Upper lobe of right lung (tissue), 1 donor: ENCODE measurements at regions not wholly inside any gene's neighbourhood (a gene's known extent, or its start where the extent isn't known, plus 50 kb on each side); places are given as distances from the start of the nearest gene placed in this dataset.

ENCODE experiments used
- ATAC-seq: fragments of 200-7000 bp; cut with Tn5 transposase; one replicate; pipeline ENCODE4 v1.9.1; 2020; ENCODE audit warnings: mild to moderate bottlenecking, moderate library complexity
- DNase-seq: peaks from one replicate; pipeline ENCODE4 v3.0.0-alpha.2; 2020
- H3K27ac ChIP-seq: fragments of 200-600 bp; one replicate; pipeline ENCODE4 v1.8.0; 2022
- H3K27me3 ChIP-seq: fragments of 200-600 bp; one replicate; pipeline ENCODE4 v1.8.0; 2022; ENCODE audit warnings: mild to moderate bottlenecking
- H3K36me3 ChIP-seq: fragments of 200-600 bp; one replicate; pipeline ENCODE4 v1.8.0; 2022
- H3K4me1 ChIP-seq: fragments of 200-600 bp; one replicate; pipeline ENCODE4 v1.8.0; 2022
- H3K4me3 ChIP-seq: fragments of 200-600 bp; one replicate; pipeline ENCODE4 v1.8.0; 2022; ENCODE audit warnings: mild to moderate bottlenecking
- H3K9me3 ChIP-seq: fragments of 200-600 bp; one replicate; pipeline ENCODE4 v1.8.0; 2022
- intact Hi-C: fragments of 100-400 bp; cut with DNase I; formaldehyde crosslinking; loops from one replicate; pipeline ENCODE4 v1.11.0; 2022
- TF ChIP-seq, protein P1 (sequence below): fragments of 200-600 bp; IDR thresholded peaks from one replicate; pipeline ENCODE4 v1.8.0; 2022; ENCODE audit warnings: antibody characterized with exemption
- donor health status: DM: no; HTN: yes; CAD: no; lungs with severe emphysema.

DNA sequence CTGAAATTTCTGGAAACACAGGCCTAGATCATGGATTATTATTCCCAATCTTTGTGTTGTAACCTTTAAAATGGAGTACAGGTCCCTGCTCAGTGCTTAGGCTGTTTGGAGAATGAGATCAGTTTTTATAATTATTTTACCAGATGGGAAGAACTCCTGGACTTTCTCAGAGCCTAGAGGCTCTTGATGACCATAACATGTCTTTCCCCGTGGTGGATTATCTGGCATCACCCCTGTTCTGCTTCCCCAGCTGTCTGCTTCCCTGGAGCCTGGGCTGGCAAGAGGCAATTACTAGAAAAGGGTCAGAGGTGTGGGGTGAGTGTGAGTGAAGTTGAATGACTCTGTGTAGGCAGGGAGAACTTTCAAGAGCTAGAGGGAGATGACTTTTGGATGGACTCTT is 143.0 kb downstream of the CARTPT start:
- Histone ChIP-seq H3K4me3 (no peak overlapping the region), H3K4me1 (no peaks in the 10 kb centered on the region), H3K36me3 (no peaks in the 10 kb centered on the region), H3K9me3 (no peaks in the 10 kb centered on the region), H3K27me3 (no peaks in the 10 kb centered on the region), H3K27ac (no peak overlapping the region)
- DNase-seq (no peak), ATAC-seq (no peak)
- intact Hi-C loops = no loop called here
- TF ChIP-seq, protein P1, sequence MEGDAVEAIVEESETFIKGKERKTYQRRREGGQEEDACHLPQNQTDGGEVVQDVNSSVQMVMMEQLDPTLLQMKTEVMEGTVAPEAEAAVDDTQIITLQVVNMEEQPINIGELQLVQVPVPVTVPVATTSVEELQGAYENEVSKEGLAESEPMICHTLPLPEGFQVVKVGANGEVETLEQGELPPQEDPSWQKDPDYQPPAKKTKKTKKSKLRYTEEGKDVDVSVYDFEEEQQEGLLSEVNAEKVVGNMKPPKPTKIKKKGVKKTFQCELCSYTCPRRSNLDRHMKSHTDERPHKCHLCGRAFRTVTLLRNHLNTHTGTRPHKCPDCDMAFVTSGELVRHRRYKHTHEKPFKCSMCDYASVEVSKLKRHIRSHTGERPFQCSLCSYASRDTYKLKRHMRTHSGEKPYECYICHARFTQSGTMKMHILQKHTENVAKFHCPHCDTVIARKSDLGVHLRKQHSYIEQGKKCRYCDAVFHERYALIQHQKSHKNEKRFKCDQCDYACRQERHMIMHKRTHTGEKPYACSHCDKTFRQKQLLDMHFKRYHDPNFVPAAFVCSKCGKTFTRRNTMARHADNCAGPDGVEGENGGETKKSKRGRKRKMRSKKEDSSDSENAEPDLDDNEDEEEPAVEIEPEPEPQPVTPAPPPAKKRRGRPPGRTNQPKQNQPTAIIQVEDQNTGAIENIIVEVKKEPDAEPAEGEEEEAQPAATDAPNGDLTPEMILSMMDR = no peak

DNA sequence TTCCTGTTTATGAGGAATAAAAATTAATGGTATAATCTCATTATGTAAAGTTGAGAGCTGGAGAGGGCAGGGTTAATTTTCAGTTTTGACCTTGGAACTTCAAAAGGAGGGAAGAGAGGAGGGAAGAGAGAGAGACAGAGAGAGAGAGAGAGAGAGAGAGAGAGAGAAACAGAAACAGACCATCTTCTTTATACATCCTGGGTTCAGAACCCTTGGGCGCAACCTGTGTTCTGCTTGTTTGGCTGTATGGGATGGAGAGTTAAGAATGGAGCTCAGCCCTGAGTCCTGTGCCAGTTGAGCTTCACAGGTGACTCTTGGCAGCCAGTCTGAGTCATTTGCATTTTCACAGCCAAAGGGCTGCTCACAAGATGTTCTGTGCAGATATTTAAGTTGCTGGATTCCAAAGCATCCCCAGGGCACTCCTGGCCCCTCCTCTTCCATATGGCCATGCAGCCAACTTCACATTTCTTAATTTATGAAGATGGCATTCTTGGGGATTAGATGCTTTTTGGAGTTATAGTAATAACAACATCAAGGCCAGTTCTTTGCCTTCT is 143.5 kb downstream of the CARTPT start:
- Histone ChIP-seq H3K4me3 (no peak overlapping the region), H3K27ac (no peak overlapping the region), H3K9me3 (no peaks in the 10 kb centered on the region), H3K4me1 (no peaks in the 10 kb centered on the region), H3K36me3 (no peaks in the 10 kb centered on the region), H3K27me3 (no peaks in the 10 kb centered on the region)
- ATAC-seq (no peak), DNase-seq (no peak)
- intact Hi-C loops = no loop called here
- TF ChIP-seq, protein P1 = no peak

DNA sequence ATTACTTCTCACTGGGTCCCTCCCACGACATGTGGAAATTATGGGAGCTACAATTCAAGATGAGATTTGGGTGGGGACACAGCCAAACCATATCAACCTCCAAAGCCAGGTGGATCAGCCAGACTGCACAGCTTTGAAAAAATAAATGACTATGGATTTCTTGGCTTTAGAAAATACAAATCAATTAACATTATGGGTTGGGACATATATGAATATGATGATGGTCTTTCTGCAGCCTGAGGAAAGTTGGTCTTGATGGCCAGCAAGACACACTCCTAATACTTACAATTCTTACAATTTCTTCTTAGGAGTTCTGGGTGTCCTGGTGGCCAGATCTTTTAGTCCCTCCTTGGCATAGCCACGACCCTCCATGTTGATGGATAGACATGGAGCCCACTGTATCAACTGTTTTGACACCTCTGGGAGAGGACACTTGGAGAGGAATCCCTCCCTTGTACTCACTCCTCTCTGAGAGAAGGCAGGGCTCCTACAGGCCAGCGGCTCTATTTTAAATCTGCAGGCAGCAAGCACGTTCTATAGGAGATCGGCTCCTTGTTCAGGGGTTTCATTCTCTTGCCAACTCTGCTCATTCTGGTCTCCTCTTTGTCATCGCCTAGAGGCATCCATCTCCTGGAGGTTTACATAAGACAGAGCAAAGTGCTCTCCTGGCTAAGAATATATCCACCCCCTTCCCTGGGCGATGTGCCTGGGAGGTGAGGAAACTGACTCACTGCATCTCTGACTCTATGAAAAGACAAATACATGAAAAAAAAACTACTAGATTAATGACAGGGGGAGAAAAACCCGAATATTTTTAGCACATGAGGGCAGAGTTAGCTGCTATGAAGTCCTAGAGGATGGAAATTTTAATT is 145.9 kb downstream of the CARTPT start:
- Histone ChIP-seq H3K27ac (no peak overlapping the region), H3K4me3 (no peak overlapping the region), H3K27me3 (no peaks in the 10 kb centered on the region), H3K36me3 (no peaks in the 10 kb centered on the region), H3K9me3 (no peaks in the 10 kb centered on the region), H3K4me1 (no peaks in the 10 kb centered on the region)
- intact Hi-C loops = no loop called here
- DNase-seq (no peak), ATAC-seq (no peak)
- TF ChIP-seq, protein P1 = no peak

DNA sequence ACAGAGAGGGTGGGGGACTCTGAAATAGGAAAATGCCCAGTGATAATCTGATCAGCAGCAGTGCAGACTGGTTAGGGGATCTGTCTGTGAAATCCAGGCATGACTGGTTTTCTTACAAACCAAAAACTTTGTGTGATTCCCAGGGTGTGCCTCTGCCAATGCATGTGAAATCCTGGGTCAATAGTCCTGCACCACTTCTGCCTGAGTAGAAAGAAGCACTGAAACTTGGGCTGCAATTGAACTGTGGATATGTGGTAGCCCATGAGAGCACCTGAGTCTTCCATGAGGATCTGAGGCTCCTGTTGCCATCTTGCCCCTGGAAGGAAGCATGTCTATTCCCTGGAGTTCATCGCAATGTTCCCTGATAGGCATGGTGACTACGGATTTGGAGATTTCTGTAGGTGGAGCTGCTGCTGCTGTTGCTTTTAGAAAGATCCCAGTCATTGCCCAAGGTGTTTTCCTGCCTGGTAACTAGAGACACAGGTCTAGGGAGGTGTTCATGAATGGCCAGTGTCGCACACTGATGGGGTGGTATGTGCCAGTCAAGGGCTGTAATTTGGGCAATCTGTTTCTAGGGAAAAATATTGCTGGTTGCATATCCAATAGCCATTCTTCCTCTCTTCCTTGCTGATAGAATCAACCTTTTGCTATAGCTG is 146.7 kb downstream of the CARTPT start:
- TF ChIP-seq, protein P1 = no peak
- Histone ChIP-seq H3K4me3 (no peak overlapping the region), H3K9me3 (no peaks in the 10 kb centered on the region), H3K4me1 (no peaks in the 10 kb centered on the region), H3K36me3 (no peaks in the 10 kb centered on the region), H3K27me3 (no peaks in the 10 kb centered on the region), H3K27ac (no peak overlapping the region)
- ATAC-seq (no peak), DNase-seq (no peak)
- intact Hi-C loops = no loop called here

DNA sequence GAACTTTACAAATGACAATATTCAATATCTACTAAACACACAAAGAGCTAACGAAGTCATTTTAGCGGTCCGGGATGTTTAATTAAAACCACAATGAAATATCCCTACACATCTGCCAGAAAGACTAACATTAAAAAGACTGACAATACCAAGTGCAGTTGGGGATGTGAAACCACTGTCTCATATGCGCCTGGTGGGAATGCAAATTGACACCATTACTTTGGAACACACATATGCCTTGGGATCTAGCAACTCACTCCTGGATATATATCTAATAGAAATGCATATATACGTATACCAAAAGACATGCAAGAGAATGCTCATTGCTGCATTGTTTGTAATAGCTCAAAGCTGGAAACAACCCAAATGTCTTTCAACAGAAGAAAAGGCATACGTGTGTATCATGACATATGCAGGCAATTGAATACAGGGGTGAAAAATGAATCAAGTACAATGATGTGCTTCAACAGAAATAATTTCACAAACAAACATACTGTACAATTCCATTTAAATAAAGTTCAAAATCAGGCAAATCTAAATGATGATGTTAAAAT is 153.3 kb downstream of the CARTPT start:
- Histone ChIP-seq H3K36me3 (no peaks in the 10 kb centered on the region), H3K4me1 (no peaks in the 10 kb centered on the region), H3K9me3 (no peaks in the 10 kb centered on the region), H3K4me3 (no peak overlapping the region), H3K27ac (no peak overlapping the region), H3K27me3 (no peaks in the 10 kb centered on the region)
- intact Hi-C loops = no loop called here
- DNase-seq (no peak), ATAC-seq (no peak)
- TF ChIP-seq, protein P1 = no peak
